Hepatocyte (in vitro differentiated cells): ENCODE measurements at regions not wholly inside any gene's neighbourhood (a gene's known extent, or its start where the extent isn't known, plus 50 kb on each side); places are given as distances from the start of the nearest gene placed in this dataset.

Source experiments
- DNase-seq: peaks from one replicate; pipeline ENCODE4 v3.0.0-alpha.2; 2016; ENCODE audit warnings: low spot score
- H2AFZ ChIP-seq: fragments of 200-600 bp; sonication (generic); 2 replicates; pipeline ENCODE4 v1.6.0; 2016; ENCODE audit warnings: antibody characterized with exemption, mild to moderate bottlenecking
- H3K27ac ChIP-seq: fragments of 200-600 bp; sonication (generic); 2 replicates; pipeline ENCODE4 v1.5.1; 2016; ENCODE audit warnings: mild to moderate bottlenecking
- H3K27me3 ChIP-seq: fragments of 200-600 bp; sonication (generic); 2 replicates; pipeline ENCODE4 v1.6.1; 2016
- H3K36me3 ChIP-seq: fragments of 200-600 bp; sonication (generic); replicated peaks from 2 replicates; pipeline ENCODE4 v1.5.1; 2016; ENCODE audit warnings: low read depth; ENCODE audit not compliant: insufficient read depth
- H3K4me1 ChIP-seq: fragments of 200-600 bp; sonication (generic); 2 replicates; pipeline ENCODE4 v1.5.1; 2016; ENCODE audit warnings: mild to moderate bottlenecking, moderate library complexity; ENCODE audit not compliant: insufficient read depth
- H3K4me2 ChIP-seq: fragments of 200-600 bp; sonication (generic); 2 replicates; pipeline ENCODE4 v1.6.0; 2016
- H3K4me3 ChIP-seq: fragments of 200-600 bp; sonication (generic); 2 replicates; pipeline ENCODE4 v1.5.1; 2016; ENCODE audit warnings: mild to moderate bottlenecking
- H3K79me2 ChIP-seq: fragments of 200-600 bp; sonication (generic); 2 replicates; pipeline ENCODE4 v1.6.0; 2017; ENCODE audit warnings: mild to moderate bottlenecking
- H3K9me2 ChIP-seq: fragments of 200-600 bp; sonication (generic); replicated peaks from 2 replicates; pipeline ENCODE4 v1.6.0; 2017; ENCODE audit warnings: mild to moderate bottlenecking; ENCODE audit not compliant: insufficient read depth
- H3K9me3 ChIP-seq: fragments of 200-600 bp; sonication (generic); 2 replicates; pipeline ENCODE4 v1.5.1; 2016; ENCODE audit warnings: low read depth, mild to moderate bottlenecking
- H4K20me1 ChIP-seq: fragments of 200-600 bp; sonication (generic); 2 replicates; pipeline ENCODE4 v1.6.0; 2016; ENCODE audit warnings: mild to moderate bottlenecking; ENCODE audit not compliant: insufficient read depth, poor library complexity, severe bottlenecking
- EZH2 ChIP-seq: fragments of 200-600 bp; sonication (generic); IDR thresholded peaks from 2 replicates; pipeline ENCODE4 v1.6.1; 2016; ENCODE audit warnings: antibody characterized with exemption, mild to moderate bottlenecking, borderline replicate concordance
- EZH2phosphoT487 ChIP-seq: fragments of 200-600 bp; sonication (generic); IDR thresholded peaks from one replicate; pipeline ENCODE4 v1.6.1; 2018; ENCODE audit warnings: antibody characterized with exemption, mild to moderate bottlenecking, low read depth, moderate library complexity; ENCODE audit not compliant: unreplicated experiment, severe bottlenecking
- WGBS: methylation state at CpG from one replicate; pipeline ENCODE4 v1.1.6; 2016; ENCODE audit warnings: low lambda C conversion rate; ENCODE audit errors: missing lambda C conversion rate; 5-methylcytosine and 5-hydroxymethylcytosine counted together
- TF ChIP-seq, protein P1 (sequence below): fragments of 200-600 bp; sonication (generic); IDR thresholded peaks from 2 replicates; pipeline ENCODE4 v1.5.1; 2016; ENCODE audit warnings: antibody characterized with exemption, mild to moderate bottlenecking; ENCODE audit not compliant: poor library complexity

DNA sequence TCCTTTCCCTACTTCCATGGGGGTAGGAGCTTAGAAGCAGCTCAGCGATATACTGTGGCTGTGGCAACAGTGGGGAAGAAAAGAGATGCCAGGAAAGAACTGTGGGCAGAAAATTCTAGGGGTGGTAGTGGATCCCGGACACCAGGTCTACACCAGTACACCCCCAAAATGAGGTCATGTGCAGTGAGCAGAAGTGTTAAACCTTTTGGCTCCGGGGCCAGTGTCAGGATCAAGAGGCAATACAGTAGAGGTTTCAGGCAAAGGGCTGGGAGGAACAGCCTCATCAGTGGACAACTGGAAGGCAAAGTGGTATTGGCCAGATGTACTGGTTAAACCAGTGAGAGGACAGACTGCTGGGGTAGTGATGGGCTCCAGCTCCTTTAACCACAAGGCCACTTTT lies 163.1 kb upstream of the CCL2 start:
- H3K4me1 ChIP-seq, result no peaks in the 10 kb centered on the region
- no peaks in the 10 kb centered on the region for H3K36me3 ChIP-seq
- no peaks in the 10 kb centered on the region for H3K79me2 ChIP-seq
- 87% methylated on average over 3 of the region's 3 CpGs for WGBS
- H3K4me2 ChIP-seq, result no peak overlapping the region
- no peak overlapping the region for H3K4me3 ChIP-seq
- DNase-seq, result no peak
- H3K27me3 ChIP-seq, result no peaks in the 10 kb centered on the region
- H2AFZ ChIP-seq, result no peak overlapping the region
- no peaks in the 10 kb centered on the region for H4K20me1 ChIP-seq
- H3K9me3 ChIP-seq, result no peaks in the 10 kb centered on the region
- H3K9me2 ChIP-seq, result no peaks in the 10 kb centered on the region
- H3K27ac ChIP-seq, result no peak overlapping the region
- TF ChIP-seq EZH2phosphoT487 (no peak), EZH2 (no peak)
- TF ChIP-seq, protein P1, sequence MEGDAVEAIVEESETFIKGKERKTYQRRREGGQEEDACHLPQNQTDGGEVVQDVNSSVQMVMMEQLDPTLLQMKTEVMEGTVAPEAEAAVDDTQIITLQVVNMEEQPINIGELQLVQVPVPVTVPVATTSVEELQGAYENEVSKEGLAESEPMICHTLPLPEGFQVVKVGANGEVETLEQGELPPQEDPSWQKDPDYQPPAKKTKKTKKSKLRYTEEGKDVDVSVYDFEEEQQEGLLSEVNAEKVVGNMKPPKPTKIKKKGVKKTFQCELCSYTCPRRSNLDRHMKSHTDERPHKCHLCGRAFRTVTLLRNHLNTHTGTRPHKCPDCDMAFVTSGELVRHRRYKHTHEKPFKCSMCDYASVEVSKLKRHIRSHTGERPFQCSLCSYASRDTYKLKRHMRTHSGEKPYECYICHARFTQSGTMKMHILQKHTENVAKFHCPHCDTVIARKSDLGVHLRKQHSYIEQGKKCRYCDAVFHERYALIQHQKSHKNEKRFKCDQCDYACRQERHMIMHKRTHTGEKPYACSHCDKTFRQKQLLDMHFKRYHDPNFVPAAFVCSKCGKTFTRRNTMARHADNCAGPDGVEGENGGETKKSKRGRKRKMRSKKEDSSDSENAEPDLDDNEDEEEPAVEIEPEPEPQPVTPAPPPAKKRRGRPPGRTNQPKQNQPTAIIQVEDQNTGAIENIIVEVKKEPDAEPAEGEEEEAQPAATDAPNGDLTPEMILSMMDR, result no peak

DNA sequence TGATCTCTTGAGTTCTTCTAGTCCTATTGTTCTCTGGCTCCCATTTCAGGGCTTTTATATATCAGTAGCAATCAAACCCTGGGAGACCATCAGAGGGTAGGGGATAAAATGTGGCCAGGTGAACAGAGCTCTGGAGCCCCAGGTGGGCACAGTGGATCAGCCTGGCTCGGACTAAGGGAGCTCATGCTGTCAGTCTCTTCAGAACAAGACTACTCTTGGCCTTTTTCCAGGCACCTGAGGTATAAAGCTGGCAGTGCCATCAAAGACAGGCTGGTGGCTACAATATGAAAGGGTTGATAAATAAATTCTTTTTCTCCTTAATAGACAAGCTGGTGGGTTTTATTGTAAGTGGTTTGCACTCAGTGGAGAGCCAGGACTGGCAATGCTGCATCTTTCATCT lies 160.0 kb upstream of the CCL2 start:
- Histone ChIP-seq H3K4me3 (no peak overlapping the region), H3K27me3 (no peaks in the 10 kb centered on the region), H3K4me1 (no peaks in the 10 kb centered on the region), H3K9me2 (no peaks in the 10 kb centered on the region), H3K4me2 (no peak overlapping the region), H3K27ac (no peak overlapping the region), H3K36me3 (no peaks in the 10 kb centered on the region), H4K20me1 (no peaks in the 10 kb centered on the region), H2AFZ (no peak overlapping the region), H3K79me2 (no peaks in the 10 kb centered on the region), H3K9me3 (no peaks in the 10 kb centered on the region)
- 73% methylated on average over 1 of the region's 1 CpG for WGBS
- no peak for TF ChIP-seq EZH2phosphoT487
- no peak for DNase-seq

DNA sequence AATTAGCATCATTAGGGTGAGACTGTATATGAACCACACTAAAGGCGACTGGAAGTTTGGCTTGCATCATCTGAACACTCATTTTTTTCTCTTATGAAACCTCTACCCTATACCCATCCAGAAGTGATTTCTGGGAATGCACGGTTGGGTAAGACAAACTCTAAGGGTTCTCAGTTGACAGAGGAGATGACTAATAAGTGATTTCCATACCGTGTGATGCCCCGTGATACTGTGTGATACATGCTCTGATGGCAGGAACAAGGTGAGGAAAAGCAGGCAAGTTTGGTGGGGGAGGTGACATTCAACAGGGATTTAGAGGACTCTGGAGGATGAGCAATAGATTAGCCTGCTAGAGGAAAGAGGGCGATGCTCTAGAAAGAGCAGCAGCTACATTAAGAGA lies 156.4 kb upstream of the CCL2 start:
- DNase-seq, result peak; percentile 48
- H3K27me3 ChIP-seq, result no peaks in the 10 kb centered on the region
- no peaks in the 10 kb centered on the region for H3K36me3 ChIP-seq
- no peak overlapping the region for H3K4me2 ChIP-seq
- H3K79me2 ChIP-seq, result no peaks in the 10 kb centered on the region
- H3K27ac ChIP-seq, result no peak overlapping the region
- no peak overlapping the region for H2AFZ ChIP-seq
- H3K9me3 ChIP-seq, result no peaks in the 10 kb centered on the region
- H4K20me1 ChIP-seq, result no peaks in the 10 kb centered on the region
- H3K4me3 ChIP-seq, result no peak overlapping the region
- H3K4me1 ChIP-seq, result no peaks in the 10 kb centered on the region
- TF ChIP-seq, protein P1, result no peak
- TF ChIP-seq EZH2phosphoT487, result no peak
- no peak for TF ChIP-seq EZH2
- no peaks in the 10 kb centered on the region for H3K9me2 ChIP-seq
- 63% methylated on average over 5 of the region's 5 CpGs for WGBS

DNA sequence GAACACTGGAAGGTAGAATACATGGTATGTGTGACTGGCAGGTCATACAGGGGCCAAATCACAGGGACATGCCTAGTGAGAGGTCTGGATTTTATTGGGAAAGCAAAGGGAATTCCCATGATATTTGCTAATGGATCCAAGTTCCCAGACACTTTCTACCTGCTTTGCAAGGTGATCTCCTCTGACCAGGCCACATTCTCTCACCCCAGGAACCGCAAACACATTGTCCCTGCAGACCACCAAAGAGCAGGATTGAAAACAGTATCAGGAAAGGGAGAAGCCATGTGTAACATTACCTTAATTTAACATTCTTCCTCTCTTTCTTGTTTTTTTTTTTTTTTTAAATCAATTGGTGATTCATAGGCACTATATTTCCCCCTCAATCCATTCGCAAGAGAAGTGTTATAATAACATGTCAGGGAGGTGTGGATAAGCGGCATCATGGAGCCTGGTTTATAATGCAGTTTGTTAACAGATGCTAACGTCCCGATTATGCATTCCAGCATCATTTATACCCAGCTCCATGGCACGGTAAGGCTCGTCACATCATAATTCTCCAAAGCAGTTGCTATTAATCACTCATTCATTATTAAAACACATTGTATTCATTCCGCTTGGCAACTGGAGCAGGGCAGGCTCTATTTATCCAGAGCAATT lies 155.1 kb upstream of the CCL2 start:
- no peaks in the 10 kb centered on the region for H3K4me1 ChIP-seq
- no peak overlapping the region for H3K27ac ChIP-seq
- H3K4me3 ChIP-seq, result no peak overlapping the region
- H3K36me3 ChIP-seq, result no peaks in the 10 kb centered on the region
- H3K79me2 ChIP-seq, result no peaks in the 10 kb centered on the region
- H3K27me3 ChIP-seq, result peaks cover 2% of the 10 kb centered on the region
- no peak overlapping the region for H3K4me2 ChIP-seq
- no peaks in the 10 kb centered on the region for H3K9me3 ChIP-seq
- no peaks in the 10 kb centered on the region for H4K20me1 ChIP-seq
- H3K9me2 ChIP-seq, result no peaks in the 10 kb centered on the region
- H2AFZ ChIP-seq, result no peak overlapping the region
- no peak for DNase-seq
- TF ChIP-seq EZH2 (no peak), EZH2phosphoT487 (no peak)
- TF ChIP-seq, protein P1, result no peak
- 85% methylated on average over 8 of the region's 8 CpGs for WGBS
